Lung (tissue), 11 donors: ENCODE measurements at regions not wholly inside any gene's neighbourhood (a gene's known extent, or its start where the extent isn't known, plus 50 kb on each side); places are given as distances from the start of the nearest gene placed in this dataset.

Experiments used
- ATAC-seq: fragments of 200-7000 bp; cut with Tn5 transposase; one replicate; pipeline ENCODE4 v1.9.1; 2020; ENCODE audit warnings: moderate number of reproducible peaks; ENCODE audit not compliant: insufficient read depth, low FRiP score
- DNase-seq, 3 donors: peaks; one replicate each; pipeline ENCODE4 v3.0.0-alpha.2; 2013 to 2017
- H3K27ac ChIP-seq, 2 donors: one replicate each; pipeline ENCODE4 v1.5.1; 2013; ENCODE audit warnings: mild to moderate bottlenecking in 2 of 2, moderate library complexity in 2 of 2, control low read depth in 1 of 2, inconsistent platforms in 1 of 2, low read depth in 1 of 2, low read length in 1 of 2
- H3K27me3 ChIP-seq, 3 donors: one replicate each; pipeline ENCODE4 v1.5.1; 2013; ENCODE audit warnings: low read length in 2 of 3; ENCODE audit not compliant: control insufficient read depth in 3 of 3, insufficient read depth in 3 of 3
- H3K36me3 ChIP-seq, 4 donors: one replicate each; pipeline ENCODE4 v1.5.1; 2013; ENCODE audit warnings: low read length in 4 of 4, mild to moderate bottlenecking in 1 of 4, moderate library complexity in 1 of 4; ENCODE audit not compliant: control insufficient read depth in 4 of 4, insufficient read depth in 4 of 4
- H3K4me1 ChIP-seq, 5 donors: one replicate each; pipeline ENCODE4 v1.5.1; 2013; ENCODE audit warnings: low read length in 5 of 5, mild to moderate bottlenecking in 2 of 5, moderate library complexity in 1 of 5; ENCODE audit not compliant: control insufficient read depth in 5 of 5, insufficient read depth in 5 of 5
- H3K4me3 ChIP-seq: one replicate; pipeline ENCODE4 v1.5.1; 2013; ENCODE audit warnings: mild to moderate bottlenecking, control low read depth, moderate library complexity
- H3K9ac ChIP-seq, 2 donors: one replicate each; pipeline ENCODE4 v1.5.1; 2013; ENCODE audit warnings: low read length in 2 of 2, control low read depth in 1 of 2; ENCODE audit not compliant: insufficient read depth in 1 of 2
- H3K9me3 ChIP-seq, 4 donors: one replicate each; pipeline ENCODE4 v1.5.1; 2013; ENCODE audit warnings: low read length in 3 of 4, mild to moderate bottlenecking in 1 of 4, moderate library complexity in 1 of 4; ENCODE audit not compliant: control insufficient read depth in 4 of 4, insufficient read depth in 3 of 4
- CTCF ChIP-seq: IDR thresholded peaks from 2 replicates; pipeline ENCODE4 v1.5.1; 2012; ENCODE audit warnings: mild to moderate bottlenecking; ENCODE audit errors: control extremely low read depth, extremely low read depth
- WGBS, 2 donors: extraction: QIAGEN DNeasy Blood & Tissue Kit; methylation state at CpG; one replicate each; pipeline ENCODE4 v1.1.7; 2013; 5-methylcytosine and 5-hydroxymethylcytosine counted together
- donor health status: control.
- donor health status: control.
- donor health status: Bipolar disorder and iron deficiency.
- donor health status: healthy.
- donor health status: DM: yes; HTN: yes; CAD: no.

DNA sequence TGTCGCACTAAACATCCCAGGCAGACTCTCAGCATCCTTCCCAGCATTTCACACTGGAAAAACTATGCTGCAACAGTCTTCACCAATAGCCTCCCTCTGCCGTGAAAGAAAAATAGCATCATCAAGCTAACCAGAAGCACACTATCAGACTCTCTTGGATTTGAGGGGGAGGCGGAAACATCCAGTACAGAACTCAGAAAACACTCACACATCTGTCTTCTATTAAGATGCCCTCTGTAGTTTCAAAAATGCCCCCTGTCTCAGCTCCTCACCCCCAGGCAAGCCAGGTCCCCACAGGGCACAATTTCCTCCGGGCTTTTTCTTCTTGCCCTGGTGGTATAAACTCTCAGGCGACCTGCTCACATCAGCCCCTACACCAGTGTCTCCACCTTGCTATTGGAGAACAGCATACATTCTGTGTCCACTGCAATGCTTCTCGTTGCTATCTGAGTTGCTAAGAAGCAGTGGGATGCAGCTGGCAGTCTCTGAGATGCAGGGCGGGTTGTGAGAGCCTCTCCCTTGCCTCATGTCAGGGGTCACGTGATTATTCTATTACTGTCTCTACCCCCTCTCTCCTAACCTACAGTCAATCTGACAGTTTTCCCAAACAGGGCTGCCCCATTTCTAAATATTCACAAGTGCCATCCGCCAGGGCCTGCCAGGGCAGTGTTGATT lies 189.9 kb downstream of the INO80D start:
- WGBS, 2 donors: 67 to 74% methylated on average over 9 of the region's 9 CpGs
- Histone ChIP-seq H3K9me3 (no peaks in the 10 kb centered on the region), H3K27ac (no peak overlapping the region), H3K36me3 (no peaks in the 10 kb centered on the region), H3K9ac (no peak overlapping the region), H3K4me1 (peaks cover 0 to 9% (median 0%) of the 10 kb centered on the region in 5 donors), H3K4me3 (no peak overlapping the region), H3K27me3 (no peaks in the 10 kb centered on the region)
- DNase-seq (peak; percentile 50 to 64 (median 52)), ATAC-seq (no peak)
- no peak for TF ChIP-seq CTCF

GRCh38 chr2:205892665-205893259 lies 193.2 kb downstream of the INO80D start:
- peak in 1 of 3 donors; percentile 15 for DNase-seq
- H3K9ac ChIP-seq: no peak overlapping the region
- H3K9me3 ChIP-seq: no peaks in the 10 kb centered on the region
- H3K27ac ChIP-seq: no peak overlapping the region
- TF ChIP-seq CTCF: no peak
- no peaks in the 10 kb centered on the region for H3K36me3 ChIP-seq
- WGBS, 2 donors: 86 to 90% methylated on average over 17 of the region's 17 CpGs
- H3K4me3 ChIP-seq: no peak overlapping the region
- no peaks in the 10 kb centered on the region for H3K27me3 ChIP-seq
- ATAC-seq: no peak
- peaks cover 0 to 9% (median 2%) of the 10 kb centered on the region in 5 donors for H3K4me1 ChIP-seq

GRCh38 chr2:205892251-205892655 lies 193.7 kb downstream of the INO80D start:
- Histone ChIP-seq H3K27ac (no peak overlapping the region), H3K9me3 (no peaks in the 10 kb centered on the region), H3K36me3 (no peaks in the 10 kb centered on the region), H3K4me1 (peaks cover 0 to 9% (median 2%) of the 10 kb centered on the region in 5 donors), H3K27me3 (no peaks in the 10 kb centered on the region), H3K9ac (no peak overlapping the region), H3K4me3 (no peak overlapping the region)
- peak; percentile 78 to 94 (median 88) for DNase-seq
- 49 to 61% methylated on average over 10 of the region's 10 CpGs for WGBS, 2 donors
- TF ChIP-seq CTCF: no peak
- ATAC-seq: no peak

DNA sequence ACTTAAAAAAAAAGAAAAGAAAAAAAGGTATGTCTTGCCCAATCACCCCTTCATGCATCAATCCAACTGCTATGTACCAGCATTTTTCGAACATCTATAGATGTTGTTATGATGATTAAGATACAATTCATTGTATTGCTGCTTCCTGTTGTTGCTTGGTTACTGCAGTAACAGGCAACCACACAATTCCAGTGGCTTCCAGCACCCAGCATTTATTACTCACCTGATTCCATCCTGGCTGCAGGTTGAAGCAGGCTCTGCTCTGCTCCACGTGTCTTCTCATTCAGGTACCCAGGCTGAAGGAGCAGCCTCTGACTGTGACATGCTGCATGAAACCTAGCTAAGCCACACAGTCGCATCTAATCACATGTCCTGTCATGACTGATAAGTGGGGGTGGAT lies 196.9 kb downstream of the INO80D start:
- Histone ChIP-seq H3K4me3 (no peak overlapping the region), H3K27me3 (no peaks in the 10 kb centered on the region), H3K36me3 (no peaks in the 10 kb centered on the region), H3K27ac (no peak overlapping the region), H3K9me3 (no peaks in the 10 kb centered on the region), H3K4me1 (peaks cover 0 to 9% (median 0%) of the 10 kb centered on the region in 5 donors), H3K9ac (no peak overlapping the region)
- no peak for DNase-seq
- WGBS, 2 donors: 72 to 85% methylated on average over 3 of the region's 3 CpGs
- ATAC-seq: no peak
- TF ChIP-seq CTCF: no peak
